Activated CD4-positive, alpha-beta T cell treated with anti-CD3 and anti-CD28 coated beads, Interleukin-2, amount 10 ng/mL, durations not matched to agents 7 days and 5 days (primary cell): ENCODE measurements at regions not wholly inside any gene's neighbourhood (a gene's known extent, or its start where the extent isn't known, plus 50 kb on each side); places are given as distances from the start of the nearest gene placed in this dataset.
"Not testable (repeated sequence)": the region's sequence is repeated elsewhere in the genome, so short reads cannot be mapped to it uniquely, and the experiment has no call there.

ENCODE experiments used
- CTCF ChIA-PET: fragments of 350-600 bp; sonication (Branson Sonifier 250); formaldehyde crosslinking; loops from one replicate; lab custom pipeline; 2021; ENCODE audit warnings: antibody characterized with exemption; lab: Charles Lee
- POLR2A ChIA-PET: fragments of 350-600 bp; sonication (Branson Sonifier 250); formaldehyde crosslinking; loops from one replicate; lab custom pipeline; 2021; ENCODE audit warnings: antibody characterized with exemption; lab: Charles Lee
- DNase-seq: peaks from one replicate; pipeline ENCODE4 v3.0.0-alpha.2; 2020
- H3K27ac Mint-ChIP-seq: one replicate; pipeline ENCODE4 v1.8.0; 2021; ENCODE audit warnings: mild to moderate bottlenecking, moderate library complexity, mixed read lengths
- H3K27me3 Mint-ChIP-seq: one replicate; pipeline ENCODE4 v1.8.0; 2021; ENCODE audit warnings: mixed read lengths
- H3K36me3 Mint-ChIP-seq: one replicate; pipeline ENCODE4 v1.8.0; 2021; ENCODE audit warnings: low read depth, mixed read lengths
- H3K4me1 Mint-ChIP-seq: one replicate; pipeline ENCODE4 v1.8.0; 2021; ENCODE audit warnings: mixed read lengths
- H3K4me3 Mint-ChIP-seq: one replicate; pipeline ENCODE4 v1.8.0; 2021; ENCODE audit warnings: mild to moderate bottlenecking, moderate library complexity, mixed read lengths
- H3K9me3 Mint-ChIP-seq: one replicate; pipeline ENCODE4 v1.8.0; 2021; ENCODE audit warnings: mixed read lengths

- POLR2A ChIA-PET = no interaction called here
- no peak overlapping the region for H3K4me3 Mint-ChIP-seq
- no peak overlapping the region for H3K27ac Mint-ChIP-seq
- H3K36me3 Mint-ChIP-seq = no peaks in the 10 kb centered on the region
- no peaks in the 10 kb centered on the region for H3K4me1 Mint-ChIP-seq
- no peaks in the 10 kb centered on the region for H3K27me3 Mint-ChIP-seq
- no peak for DNase-seq
- CTCF ChIA-PET = no interaction called here
- H3K9me3 Mint-ChIP-seq = peaks cover 2% of the 10 kb centered on the region
Observed at GRCh38 chr6:23752414-23752813, 373.6 kb upstream of the NRSN1 start.

- Mint-ChIP-seq H3K4me1 (no peaks in the 10 kb centered on the region), H3K27ac (no peak overlapping the region)
Observed at GRCh38 chr6:23754197-23754596, 371.8 kb upstream of the NRSN1 start.

GRCh38 chr6:23775127-23775526, 350.9 kb upstream of the NRSN1 start:
- POLR2A ChIA-PET = no interaction called here
- H3K9me3 Mint-ChIP-seq = no peaks in the 10 kb centered on the region
- no peaks in the 10 kb centered on the region for H3K4me1 Mint-ChIP-seq
- no peak for DNase-seq
- no peaks in the 10 kb centered on the region for H3K27me3 Mint-ChIP-seq
- no peaks in the 10 kb centered on the region for H3K36me3 Mint-ChIP-seq
- no peak overlapping the region for H3K27ac Mint-ChIP-seq
- CTCF ChIA-PET = no interaction called here
- no peak overlapping the region for H3K4me3 Mint-ChIP-seq

More at GRCh38 chr6:23754197-23754596, 371.8 kb upstream of the NRSN1 start:
- CTCF ChIA-PET = no interaction called here
- POLR2A ChIA-PET = no interaction called here
- Mint-ChIP-seq H3K27me3 (no peaks in the 10 kb centered on the region), H3K36me3 (no peaks in the 10 kb centered on the region), H3K9me3 (peaks cover 3% of the 10 kb centered on the region), H3K4me3 (no peak overlapping the region)
- no peak for DNase-seq

- H3K27me3 Mint-ChIP-seq = no peaks in the 10 kb centered on the region
- H3K27ac Mint-ChIP-seq = no peak overlapping the region
- no peaks in the 10 kb centered on the region for H3K9me3 Mint-ChIP-seq
- no peaks in the 10 kb centered on the region for H3K36me3 Mint-ChIP-seq
- DNase-seq = no peak
- ChIA-PET POLR2A (no interaction called here), CTCF (no interaction called here)
- no peaks in the 10 kb centered on the region for H3K4me1 Mint-ChIP-seq
- no peak overlapping the region for H3K4me3 Mint-ChIP-seq
Observed at GRCh38 chr6:23783901-23784300, 342.1 kb upstream of the NRSN1 start.

GRCh38 chr6:23784301-23784919, 341.6 kb upstream of the NRSN1 start:
- Mint-ChIP-seq H3K27ac (no peak overlapping the region), H3K4me3 (no peak overlapping the region), H3K36me3 (no peaks in the 10 kb centered on the region), H3K9me3 (no peaks in the 10 kb centered on the region), H3K27me3 (no peaks in the 10 kb centered on the region), H3K4me1 (no peaks in the 10 kb centered on the region)
- CTCF ChIA-PET = no interaction called here
- POLR2A ChIA-PET = no interaction called here
- DNase-seq = no peak

- Mint-ChIP-seq H3K4me1 (no peaks in the 10 kb centered on the region), H3K4me3 (no peak overlapping the region), H3K27me3 (no peaks in the 10 kb centered on the region), H3K9me3 (no peaks in the 10 kb centered on the region), H3K27ac (no peak overlapping the region), H3K36me3 (no peaks in the 10 kb centered on the region)
- ChIA-PET POLR2A (no interaction called here), CTCF (no interaction called here)
- DNase-seq = no peak
Observed at GRCh38 chr6:23790756-23791155, 335.3 kb upstream of the NRSN1 start.

GRCh38 chr6:23797041-23797440, 329.0 kb upstream of the NRSN1 start:
- DNase-seq = no peak
- H3K27me3 Mint-ChIP-seq = no peaks in the 10 kb centered on the region
- H3K4me1 Mint-ChIP-seq = no peaks in the 10 kb centered on the region
- POLR2A ChIA-PET = no interaction called here
- no peak overlapping the region for H3K4me3 Mint-ChIP-seq
- no peaks in the 10 kb centered on the region for H3K9me3 Mint-ChIP-seq
- H3K27ac Mint-ChIP-seq = no peak overlapping the region
- no peaks in the 10 kb centered on the region for H3K36me3 Mint-ChIP-seq
- CTCF ChIA-PET = no interaction called here

GRCh38 chr6:23804289-23804688, 321.7 kb upstream of the NRSN1 start:
- H3K27ac Mint-ChIP-seq, CTCF ChIA-PET, DNase-seq, H3K4me3 Mint-ChIP-seq, H3K27me3 Mint-ChIP-seq, H3K36me3 Mint-ChIP-seq, POLR2A ChIA-PET, H3K9me3 Mint-ChIP-seq, H3K4me1 Mint-ChIP-seq: not testable (repeated sequence)

- H3K4me3 Mint-ChIP-seq, H3K27me3 Mint-ChIP-seq, H3K36me3 Mint-ChIP-seq, H3K4me1 Mint-ChIP-seq, H3K27ac Mint-ChIP-seq, CTCF ChIA-PET, POLR2A ChIA-PET, DNase-seq: not testable (repeated sequence)
- H3K9me3 Mint-ChIP-seq = peaks cover 13% of the 10 kb centered on the region
Observed at GRCh38 chr6:23821141-23821540, 304.9 kb upstream of the NRSN1 start.

- Mint-ChIP-seq H3K27ac (no peak overlapping the region), H3K4me3 (no peak overlapping the region), H3K27me3 (no peaks in the 10 kb centered on the region), H3K36me3 (no peaks in the 10 kb centered on the region), H3K9me3 (peaks cover 8% of the 10 kb centered on the region), H3K4me1 (no peaks in the 10 kb centered on the region)
- DNase-seq = no peak
- CTCF ChIA-PET = no interaction called here
- POLR2A ChIA-PET = no interaction called here
Observed at GRCh38 chr6:23823421-23823820, 302.6 kb upstream of the NRSN1 start.

- Mint-ChIP-seq H3K27ac (no peak overlapping the region), H3K4me3 (no peak overlapping the region), H3K9me3 (no peaks in the 10 kb centered on the region), H3K36me3 (no peaks in the 10 kb centered on the region), H3K27me3 (no peaks in the 10 kb centered on the region), H3K4me1 (no peaks in the 10 kb centered on the region)
- ChIA-PET CTCF (no interaction called here), POLR2A (no interaction called here)
- no peak for DNase-seq
Observed at GRCh38 chr6:23826572-23826971, 299.4 kb upstream of the NRSN1 start.

- no peak overlapping the region for H3K27ac Mint-ChIP-seq
- DNase-seq = no peak
- no peaks in the 10 kb centered on the region for H3K4me1 Mint-ChIP-seq
- ChIA-PET CTCF (no interaction called here), POLR2A (no interaction called here)
- no peaks in the 10 kb centered on the region for H3K36me3 Mint-ChIP-seq
- H3K9me3 Mint-ChIP-seq = no peaks in the 10 kb centered on the region
- no peak overlapping the region for H3K4me3 Mint-ChIP-seq
- H3K27me3 Mint-ChIP-seq = no peaks in the 10 kb centered on the region
Observed at GRCh38 chr6:23828861-23829260, 297.2 kb upstream of the NRSN1 start.

GRCh38 chr6:23841116-23841515, 284.9 kb upstream of the NRSN1 start:
- Mint-ChIP-seq H3K36me3 (no peaks in the 10 kb centered on the region), H3K27ac (no peak overlapping the region), H3K4me1 (no peaks in the 10 kb centered on the region), H3K9me3 (no peaks in the 10 kb centered on the region), H3K4me3 (no peak overlapping the region), H3K27me3 (no peaks in the 10 kb centered on the region)
- ChIA-PET CTCF (no interaction called here), POLR2A (no interaction called here)
- no peak for DNase-seq

- no peak overlapping the region for H3K4me3 Mint-ChIP-seq
- no peaks in the 10 kb centered on the region for H3K27me3 Mint-ChIP-seq
- CTCF ChIA-PET = no interaction called here
- no peaks in the 10 kb centered on the region for H3K4me1 Mint-ChIP-seq
- POLR2A ChIA-PET = no interaction called here
- DNase-seq = no peak
- H3K36me3 Mint-ChIP-seq = no peaks in the 10 kb centered on the region
- no peak overlapping the region for H3K27ac Mint-ChIP-seq
- H3K9me3 Mint-ChIP-seq = no peaks in the 10 kb centered on the region
Observed at GRCh38 chr6:23842760-23843159, 283.3 kb upstream of the NRSN1 start.
